HUES6 (cell line): ENCODE measurements at regions not wholly inside any gene's neighbourhood (a gene's known extent, or its start where the extent isn't known, plus 50 kb on each side); places are given as distances from the start of the nearest gene placed in this dataset.

Experiments used
- H3K27ac ChIP-seq: 2 replicates; pipeline ENCODE4 v1.7.0; 2013; ENCODE audit warnings: low read depth, mild to moderate bottlenecking, low read length, inconsistent platforms
- H3K27me3 ChIP-seq: 2 replicates; pipeline ENCODE4 v1.6.1; 2013; ENCODE audit warnings: low read length; ENCODE audit not compliant: control insufficient read depth, insufficient read depth
- H3K36me3 ChIP-seq: 2 replicates; pipeline ENCODE4 v1.6.1; 2013; ENCODE audit warnings: low read length; ENCODE audit not compliant: control insufficient read depth, insufficient read depth
- H3K4me1 ChIP-seq: 2 replicates; pipeline ENCODE4 v1.6.1; 2013; ENCODE audit warnings: low read length; ENCODE audit not compliant: control insufficient read depth, insufficient read depth
- H3K4me3 ChIP-seq: 2 replicates; pipeline ENCODE4 v1.5.1; 2013; ENCODE audit warnings: low read depth, low read length
- H3K9ac ChIP-seq: one replicate; pipeline ENCODE4 v1.6.1; 2013; ENCODE audit warnings: mild to moderate bottlenecking, low read length
- H3K9me3 ChIP-seq: 2 replicates; pipeline ENCODE4 v1.6.1; 2013; ENCODE audit warnings: low read depth, low read length; ENCODE audit not compliant: control insufficient read depth, insufficient read depth

- Histone ChIP-seq H3K36me3 (no peaks in the 10 kb centered on the region), H3K4me3 (no peak overlapping the region)
Measured at GRCh38 chr16:87171723-87172122, 145.5 kb downstream of the C16orf95 start.

GRCh38 chr16:87172632-87173031, 144.6 kb downstream of the C16orf95 start:
- Histone ChIP-seq H3K9me3 (0 out of 2 replicates have a peak, but pooled peaks cover under 1% of the 10 kb centered on the region), H3K4me3 (no peak overlapping the region), H3K9ac (no peak overlapping the region), H3K36me3 (no peaks in the 10 kb centered on the region), H3K4me1 (no peaks in the 10 kb centered on the region), H3K27ac (no peak overlapping the region), H3K27me3 (peaks cover 6% of the 10 kb centered on the region; the same call in 1 of the 2 replicates)

More at GRCh38 chr16:87171723-87172122, 145.5 kb downstream of the C16orf95 start:
- Histone ChIP-seq H3K27ac (no peak overlapping the region), H3K9me3 (peaks cover 5% of the 10 kb centered on the region; the same call in 1 of the 2 replicates), H3K9ac (no peak overlapping the region), H3K4me1 (no peaks in the 10 kb centered on the region), H3K27me3 (no peaks in the 10 kb centered on the region)

GRCh38 chr16:87173294-87173893, 143.8 kb downstream of the C16orf95 start:
- peaks cover 6% of the 10 kb centered on the region; the same call in 1 of the 2 replicates for H3K4me1 ChIP-seq
- no peaks in the 10 kb centered on the region for H3K36me3 ChIP-seq
- no peaks in the 10 kb centered on the region for H3K9me3 ChIP-seq
- no peak overlapping the region for H3K27ac ChIP-seq
- H3K27me3 ChIP-seq, result peaks cover 8% of the 10 kb centered on the region; the same call in 1 of the 2 replicates
- H3K4me3 ChIP-seq, result no peak overlapping the region
- no peak overlapping the region for H3K9ac ChIP-seq

- Histone ChIP-seq H3K27ac (no peak overlapping the region), H3K4me3 (no peak overlapping the region), H3K9ac (no peak overlapping the region), H3K4me1 (peaks cover 11% of the 10 kb centered on the region; the same call in 1 of the 2 replicates), H3K36me3 (no peaks in the 10 kb centered on the region), H3K9me3 (no peaks in the 10 kb centered on the region), H3K27me3 (peaks cover 10% of the 10 kb centered on the region; the same call in 1 of the 2 replicates)
Measured at GRCh38 chr16:87174061-87174460, 143.1 kb downstream of the C16orf95 start.

GRCh38 chr16:87176735-87177134, 140.5 kb downstream of the C16orf95 start:
- peaks cover 10% of the 10 kb centered on the region; the same call in 1 of the 2 replicates for H3K27me3 ChIP-seq

GRCh38 chr16:87177673-87178072, 139.5 kb downstream of the C16orf95 start:
- no peak overlapping the region for H3K9ac ChIP-seq
- no peaks in the 10 kb centered on the region for H3K9me3 ChIP-seq
- no peaks in the 10 kb centered on the region for H3K36me3 ChIP-seq
- H3K4me3 ChIP-seq, result peak overlapping the region; percentile 43; the same call in 1 of the 2 replicates
- H3K27me3 ChIP-seq, result peaks cover 10% of the 10 kb centered on the region; the same call in 1 of the 2 replicates
- no peak overlapping the region for H3K27ac ChIP-seq
- H3K4me1 ChIP-seq, result peaks cover 21% of the 10 kb centered on the region

More at GRCh38 chr16:87176735-87177134, 140.5 kb downstream of the C16orf95 start:
- H3K9ac ChIP-seq, result no peak overlapping the region
- no peak overlapping the region for H3K4me3 ChIP-seq
- no peaks in the 10 kb centered on the region for H3K36me3 ChIP-seq
- no peaks in the 10 kb centered on the region for H3K9me3 ChIP-seq
- peaks cover 21% of the 10 kb centered on the region for H3K4me1 ChIP-seq
- H3K27ac ChIP-seq, result no peak overlapping the region

DNA sequence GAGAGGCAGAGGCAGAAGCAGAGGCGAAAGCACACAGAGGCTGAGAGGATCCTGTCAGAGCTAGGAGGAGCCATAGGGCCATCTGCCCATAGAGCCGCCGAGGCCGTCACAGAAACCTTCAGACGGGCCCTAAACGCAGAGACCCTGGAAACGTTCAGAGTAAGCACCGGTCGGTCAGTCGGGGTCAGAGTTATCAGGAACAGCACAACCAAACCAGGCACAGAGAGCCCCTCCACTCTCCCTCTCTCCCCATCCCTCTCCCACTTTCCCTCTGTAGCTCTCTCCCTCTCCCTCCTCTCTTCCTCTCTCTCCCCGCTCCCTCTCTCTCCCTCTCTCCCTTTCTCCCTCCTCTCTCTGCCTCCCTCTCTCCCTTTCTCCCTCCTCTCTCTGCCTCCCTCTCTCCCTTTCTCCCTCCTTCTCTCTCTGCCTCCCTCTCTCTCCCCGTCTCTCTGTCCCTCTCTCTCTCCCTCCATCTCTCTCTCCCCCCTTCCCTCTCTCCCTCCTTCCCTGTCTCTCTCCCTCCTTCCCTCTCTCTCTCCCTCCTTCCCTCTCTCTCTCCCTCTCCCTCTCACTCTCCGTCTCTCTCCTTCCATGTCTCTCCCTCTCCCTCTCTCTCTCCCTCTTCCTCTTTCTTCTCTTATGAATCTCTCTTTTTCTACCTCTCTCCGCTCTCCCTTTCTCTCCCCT, 138.9 kb downstream of the C16orf95 start:
- Histone ChIP-seq H3K27me3 (peaks cover 10% of the 10 kb centered on the region; the same call in 1 of the 2 replicates), H3K9ac (peak overlapping the region; percentile 9), H3K4me3 (peak overlapping the region; percentile 43), H3K4me1 (peaks cover 21% of the 10 kb centered on the region), H3K27ac (no peak overlapping the region), H3K36me3 (no peaks in the 10 kb centered on the region), H3K9me3 (no peaks in the 10 kb centered on the region)

DNA sequence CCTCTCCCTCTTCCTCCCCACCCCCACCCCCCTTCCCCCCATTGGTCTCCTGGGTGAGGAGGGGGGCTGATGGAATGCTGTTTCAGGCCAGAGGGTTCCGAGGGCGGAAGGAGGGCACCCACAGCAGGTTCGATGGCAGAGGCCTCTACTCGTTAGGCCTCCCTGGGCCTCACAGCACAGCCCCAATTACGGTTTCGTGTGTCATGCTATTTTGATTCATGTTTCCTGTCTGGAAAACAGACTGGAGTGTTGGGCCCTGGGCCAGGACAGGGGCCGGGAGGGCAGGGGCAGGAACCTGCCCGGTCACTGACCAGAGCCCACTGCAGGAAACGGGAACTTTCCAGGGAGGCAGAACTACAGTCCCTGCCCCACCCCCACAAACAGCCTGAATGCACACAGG, 138.2 kb downstream of the C16orf95 start:
- H3K9me3 ChIP-seq, result no peaks in the 10 kb centered on the region
- no peak overlapping the region for H3K27ac ChIP-seq
- peaks cover 21% of the 10 kb centered on the region for H3K4me1 ChIP-seq
- no peak overlapping the region for H3K4me3 ChIP-seq
- H3K27me3 ChIP-seq, result peaks cover 10% of the 10 kb centered on the region; the same call in 1 of the 2 replicates
- H3K36me3 ChIP-seq, result no peaks in the 10 kb centered on the region
- H3K9ac ChIP-seq, result no peak overlapping the region

DNA sequence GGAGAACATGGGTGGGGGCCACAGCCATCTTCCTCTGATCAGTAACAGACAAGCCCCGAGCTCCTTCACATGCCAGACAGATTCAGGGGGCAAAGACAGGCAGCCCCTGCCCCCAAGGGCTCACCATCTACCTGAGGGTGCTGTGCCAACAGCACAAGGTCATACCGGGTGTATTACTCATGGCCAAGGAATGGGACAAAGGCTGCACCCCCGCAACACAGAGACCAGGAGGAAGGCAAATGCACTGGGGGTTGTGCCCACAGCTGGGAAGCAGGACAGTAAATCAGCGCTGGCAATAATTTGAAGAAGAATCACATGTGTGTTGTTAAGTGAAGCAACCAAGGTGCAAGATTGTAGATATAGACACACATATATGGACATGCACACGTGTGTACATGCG, 137.1 kb downstream of the C16orf95 start:
- Histone ChIP-seq H3K27ac (no peak overlapping the region), H3K36me3 (no peaks in the 10 kb centered on the region), H3K9ac (no peak overlapping the region), H3K27me3 (peaks cover 10% of the 10 kb centered on the region; the same call in 1 of the 2 replicates), H3K4me3 (no peak overlapping the region), H3K9me3 (no peaks in the 10 kb centered on the region), H3K4me1 (peaks cover 21% of the 10 kb centered on the region)

- Histone ChIP-seq H3K27ac (no peak overlapping the region), H3K27me3 (0 out of 2 replicates have a peak, but pooled peaks cover 3% of the 10 kb centered on the region)
Measured at GRCh38 chr16:87182759-87183158, 134.4 kb downstream of the C16orf95 start.

GRCh38 chr16:87183647-87184046, 133.5 kb downstream of the C16orf95 start:
- no peak overlapping the region for H3K9ac ChIP-seq
- no peak overlapping the region for H3K4me3 ChIP-seq
- H3K27me3 ChIP-seq, result no peaks in the 10 kb centered on the region
- H3K36me3 ChIP-seq, result no peaks in the 10 kb centered on the region
- H3K27ac ChIP-seq, result no peak overlapping the region
- H3K4me1 ChIP-seq, result peaks cover 26% of the 10 kb centered on the region
- peaks cover 16% of the 10 kb centered on the region for H3K9me3 ChIP-seq

More at GRCh38 chr16:87182759-87183158, 134.4 kb downstream of the C16orf95 start:
- H3K4me1 ChIP-seq, result peaks cover 34% of the 10 kb centered on the region
- H3K4me3 ChIP-seq, result no peak overlapping the region
- H3K9me3 ChIP-seq, result peaks cover 11% of the 10 kb centered on the region
- H3K9ac ChIP-seq, result no peak overlapping the region
- H3K36me3 ChIP-seq, result no peaks in the 10 kb centered on the region
